ENCODE measurements at regions not wholly inside any gene's neighbourhood (a gene's known extent, or its start where the extent isn't known, plus 50 kb on each side); places are given as distances from the start of the nearest gene placed in this dataset.

DNA sequence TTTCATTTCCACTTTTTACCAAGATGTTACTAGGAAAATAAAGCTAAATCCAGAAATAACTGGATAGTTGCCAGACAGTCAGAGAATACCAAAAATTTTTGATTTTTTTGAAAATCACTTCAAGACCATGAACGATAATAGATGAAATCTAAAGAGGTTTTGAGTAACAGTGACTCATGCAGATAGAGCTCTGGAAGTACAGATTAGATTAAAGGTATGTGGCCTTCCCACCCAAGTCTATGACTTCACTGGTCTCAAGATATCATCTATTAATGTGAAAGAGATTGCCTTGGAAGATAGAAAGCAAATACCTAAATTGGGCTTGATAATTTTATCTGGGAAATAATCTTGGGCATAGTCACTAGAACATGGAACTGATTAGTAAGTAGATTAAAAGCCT is 415.9 kb downstream of the METTL15 start:
- TF ChIP-seq, protein P1, sequence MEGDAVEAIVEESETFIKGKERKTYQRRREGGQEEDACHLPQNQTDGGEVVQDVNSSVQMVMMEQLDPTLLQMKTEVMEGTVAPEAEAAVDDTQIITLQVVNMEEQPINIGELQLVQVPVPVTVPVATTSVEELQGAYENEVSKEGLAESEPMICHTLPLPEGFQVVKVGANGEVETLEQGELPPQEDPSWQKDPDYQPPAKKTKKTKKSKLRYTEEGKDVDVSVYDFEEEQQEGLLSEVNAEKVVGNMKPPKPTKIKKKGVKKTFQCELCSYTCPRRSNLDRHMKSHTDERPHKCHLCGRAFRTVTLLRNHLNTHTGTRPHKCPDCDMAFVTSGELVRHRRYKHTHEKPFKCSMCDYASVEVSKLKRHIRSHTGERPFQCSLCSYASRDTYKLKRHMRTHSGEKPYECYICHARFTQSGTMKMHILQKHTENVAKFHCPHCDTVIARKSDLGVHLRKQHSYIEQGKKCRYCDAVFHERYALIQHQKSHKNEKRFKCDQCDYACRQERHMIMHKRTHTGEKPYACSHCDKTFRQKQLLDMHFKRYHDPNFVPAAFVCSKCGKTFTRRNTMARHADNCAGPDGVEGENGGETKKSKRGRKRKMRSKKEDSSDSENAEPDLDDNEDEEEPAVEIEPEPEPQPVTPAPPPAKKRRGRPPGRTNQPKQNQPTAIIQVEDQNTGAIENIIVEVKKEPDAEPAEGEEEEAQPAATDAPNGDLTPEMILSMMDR (IDR thresholded peaks at IDR 0.05; ENCODE audit: insufficient read depth, low read length, poor library complexity, severe bottlenecking) = no peak
- TF ChIP-seq EZH2phosphoT487 (conservative IDR thresholded peaks at IDR 0.05; ENCODE audit: low read length) = no peak

Measured in SU-DHL-6 (cell line).